Astrocyte of the spinal cord (primary cell): ENCODE measurements at regions not wholly inside any gene's neighbourhood (a gene's known extent, or its start where the extent isn't known, plus 50 kb on each side); places are given as distances from the start of the nearest gene placed in this dataset.

Experiments
- DNase-seq: peaks from one replicate; pipeline ENCODE4 v3.0.0; 2011; ENCODE audit warnings: low read depth, low spot score
- H3K4me3 ChIP-seq: 2 replicates; pipeline ENCODE4 v1.5.1; 2011; ENCODE audit warnings: low read depth, mild to moderate bottlenecking, low read length, moderate library complexity
- CTCF ChIP-seq: IDR thresholded peaks from 2 replicates; pipeline ENCODE4 v1.5.1; 2012; ENCODE audit warnings: low read depth, mild to moderate bottlenecking, low read length, inconsistent platforms
- in situ Hi-C: cut with HindIII; loops from 2 replicates; pipeline ENCODE4 v1.10.0; 2017; ENCODE audit warnings: low sequenced_read_pairs

GRCh38 chr10:128896116-128896795 is 570.8 kb upstream of the MGMT start:
- DNase-seq = no peak
- TF ChIP-seq CTCF = no peak
- H3K4me3 ChIP-seq = no peak overlapping the region
- in situ Hi-C loops = no loop called here

GRCh38 chr10:128896963-128897362 is 570.1 kb upstream of the MGMT start:
- no peak for TF ChIP-seq CTCF
- DNase-seq = no peak
- no peak overlapping the region for H3K4me3 ChIP-seq
- in situ Hi-C loops = no loop called here

- H3K4me3 ChIP-seq = no peak overlapping the region
- in situ Hi-C loops = no loop called here
- no peak for TF ChIP-seq CTCF
- DNase-seq = no peak
Observed at GRCh38 chr10:128897401-128898129, 569.5 kb upstream of the MGMT start.

- in situ Hi-C loops = no loop called here
- no peak for DNase-seq
Observed at GRCh38 chr10:128898133-128898915, 568.7 kb upstream of the MGMT start.

GRCh38 chr10:128898916-128899195 is 568.2 kb upstream of the MGMT start:
- no peak for TF ChIP-seq CTCF
- H3K4me3 ChIP-seq = no peak overlapping the region
- DNase-seq = no peak
- in situ Hi-C loops = no loop called here

More at GRCh38 chr10:128898133-128898915, 568.7 kb upstream of the MGMT start:
- no peak for TF ChIP-seq CTCF
- H3K4me3 ChIP-seq = no peak overlapping the region

- no peak for TF ChIP-seq CTCF
- in situ Hi-C loops = no loop called here
- H3K4me3 ChIP-seq = no peak overlapping the region
- DNase-seq = no peak
Observed at GRCh38 chr10:128900456-128900855, 566.6 kb upstream of the MGMT start.
